ENCODE measurements at regions not wholly inside any gene's neighbourhood (a gene's known extent, or its start where the extent isn't known, plus 50 kb on each side); places are given as distances from the start of the nearest gene placed in this dataset.

DNA sequence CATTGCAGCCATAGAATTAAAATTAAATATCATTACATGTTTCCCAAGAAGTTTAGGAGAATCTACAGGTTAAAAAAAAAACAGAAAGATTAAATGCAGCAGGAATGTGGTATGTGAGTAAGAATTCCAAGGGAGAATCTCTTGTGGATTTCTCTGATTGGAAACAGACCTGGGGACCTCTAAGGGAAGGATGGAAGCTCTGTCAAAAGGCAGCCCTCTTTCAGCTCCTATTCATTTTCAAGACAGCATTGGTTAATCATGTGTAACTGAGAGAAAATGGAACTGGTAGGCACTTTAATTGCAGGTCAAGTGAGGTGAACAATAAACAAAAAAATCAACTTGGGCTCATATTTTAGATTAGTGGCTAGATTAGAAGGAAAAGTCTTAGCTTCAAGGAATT is 81.4 kb upstream of the MTPN start:
- TF ChIP-seq CTCF (IDR thresholded peaks at IDR 0.05), result no peak
- no peak for TF ChIP-seq SIN3A (IDR thresholded peaks at IDR 0.05; ENCODE audit: borderline replicate concordance, insufficient read depth, low read depth, low read length)
- TF ChIP-seq, protein P1, sequence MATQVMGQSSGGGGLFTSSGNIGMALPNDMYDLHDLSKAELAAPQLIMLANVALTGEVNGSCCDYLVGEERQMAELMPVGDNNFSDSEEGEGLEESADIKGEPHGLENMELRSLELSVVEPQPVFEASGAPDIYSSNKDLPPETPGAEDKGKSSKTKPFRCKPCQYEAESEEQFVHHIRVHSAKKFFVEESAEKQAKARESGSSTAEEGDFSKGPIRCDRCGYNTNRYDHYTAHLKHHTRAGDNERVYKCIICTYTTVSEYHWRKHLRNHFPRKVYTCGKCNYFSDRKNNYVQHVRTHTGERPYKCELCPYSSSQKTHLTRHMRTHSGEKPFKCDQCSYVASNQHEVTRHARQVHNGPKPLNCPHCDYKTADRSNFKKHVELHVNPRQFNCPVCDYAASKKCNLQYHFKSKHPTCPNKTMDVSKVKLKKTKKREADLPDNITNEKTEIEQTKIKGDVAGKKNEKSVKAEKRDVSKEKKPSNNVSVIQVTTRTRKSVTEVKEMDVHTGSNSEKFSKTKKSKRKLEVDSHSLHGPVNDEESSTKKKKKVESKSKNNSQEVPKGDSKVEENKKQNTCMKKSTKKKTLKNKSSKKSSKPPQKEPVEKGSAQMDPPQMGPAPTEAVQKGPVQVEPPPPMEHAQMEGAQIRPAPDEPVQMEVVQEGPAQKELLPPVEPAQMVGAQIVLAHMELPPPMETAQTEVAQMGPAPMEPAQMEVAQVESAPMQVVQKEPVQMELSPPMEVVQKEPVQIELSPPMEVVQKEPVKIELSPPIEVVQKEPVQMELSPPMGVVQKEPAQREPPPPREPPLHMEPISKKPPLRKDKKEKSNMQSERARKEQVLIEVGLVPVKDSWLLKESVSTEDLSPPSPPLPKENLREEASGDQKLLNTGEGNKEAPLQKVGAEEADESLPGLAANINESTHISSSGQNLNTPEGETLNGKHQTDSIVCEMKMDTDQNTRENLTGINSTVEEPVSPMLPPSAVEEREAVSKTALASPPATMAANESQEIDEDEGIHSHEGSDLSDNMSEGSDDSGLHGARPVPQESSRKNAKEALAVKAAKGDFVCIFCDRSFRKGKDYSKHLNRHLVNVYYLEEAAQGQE (IDR thresholded peaks at IDR 0.05; ENCODE audit: insufficient read depth in 1 of 2, low read depth in 2 of 2, low read length in 1 of 2), result no peak
- TF ChIP-seq TCF7L2 (IDR thresholded peaks at IDR 0.05; ENCODE audit: low read depth, low read length), result no peak
- no peak for TF ChIP-seq POLR2AphosphoS5 (IDR thresholded peaks at IDR 0.05; ENCODE audit: low read depth, low read length)

All from Panc1 (cell line).